ENCODE measurements at regions not wholly inside any gene's neighbourhood (a gene's known extent, or its start where the extent isn't known, plus 50 kb on each side); places are given as distances from the start of the nearest gene placed in this dataset.

- DNase-seq (no peak), ATAC-seq (no peak)
- Histone ChIP-seq H3K4me3 (no peak overlapping the region), H3K27ac (no peak overlapping the region), H3K27me3 (no peaks in the 10 kb centered on the region), H3K36me3 (replicated peaks in 1 of 2; ENCODE audit: insufficient read depth in 1 of 2, low read depth in 2 of 2) (no peaks in the 10 kb centered on the region), H3K4me1 (no peaks in the 10 kb centered on the region), H3K9me3 (no peaks in the 10 kb centered on the region)
- TF ChIP-seq, protein P1, sequence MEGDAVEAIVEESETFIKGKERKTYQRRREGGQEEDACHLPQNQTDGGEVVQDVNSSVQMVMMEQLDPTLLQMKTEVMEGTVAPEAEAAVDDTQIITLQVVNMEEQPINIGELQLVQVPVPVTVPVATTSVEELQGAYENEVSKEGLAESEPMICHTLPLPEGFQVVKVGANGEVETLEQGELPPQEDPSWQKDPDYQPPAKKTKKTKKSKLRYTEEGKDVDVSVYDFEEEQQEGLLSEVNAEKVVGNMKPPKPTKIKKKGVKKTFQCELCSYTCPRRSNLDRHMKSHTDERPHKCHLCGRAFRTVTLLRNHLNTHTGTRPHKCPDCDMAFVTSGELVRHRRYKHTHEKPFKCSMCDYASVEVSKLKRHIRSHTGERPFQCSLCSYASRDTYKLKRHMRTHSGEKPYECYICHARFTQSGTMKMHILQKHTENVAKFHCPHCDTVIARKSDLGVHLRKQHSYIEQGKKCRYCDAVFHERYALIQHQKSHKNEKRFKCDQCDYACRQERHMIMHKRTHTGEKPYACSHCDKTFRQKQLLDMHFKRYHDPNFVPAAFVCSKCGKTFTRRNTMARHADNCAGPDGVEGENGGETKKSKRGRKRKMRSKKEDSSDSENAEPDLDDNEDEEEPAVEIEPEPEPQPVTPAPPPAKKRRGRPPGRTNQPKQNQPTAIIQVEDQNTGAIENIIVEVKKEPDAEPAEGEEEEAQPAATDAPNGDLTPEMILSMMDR (IDR thresholded peaks at IDR 0.05): no peak
- TF ChIP-seq POLR2A (IDR thresholded peaks at IDR 0.05): no peak
- intact Hi-C loops (cut with DNase I): no loop called here
- 75 to 78% methylated on average over 3 of the region's 3 CpGs for WGBS, 2 donors
Observed at GRCh38 chr9:7965063-7965462, 165.5 kb upstream of the DMAC1 start.

- no peak for TF ChIP-seq POLR2A (IDR thresholded peaks at IDR 0.05)
- TF ChIP-seq, protein P1 (IDR thresholded peaks at IDR 0.05): no peak
- Histone ChIP-seq H3K36me3 (replicated peaks in 1 of 2; ENCODE audit: insufficient read depth in 1 of 2, low read depth in 2 of 2) (no peaks in the 10 kb centered on the region), H3K27me3 (no peaks in the 10 kb centered on the region), H3K27ac (no peak overlapping the region), H3K4me1 (no peaks in the 10 kb centered on the region), H3K4me3 (no peak overlapping the region), H3K9me3 (no peaks in the 10 kb centered on the region)
- 47 to 52% methylated on average over 5 of the region's 5 CpGs for WGBS, 2 donors
- intact Hi-C loops (cut with DNase I): no loop called here
- no peak for ATAC-seq
- DNase-seq: no peak
Observed at GRCh38 chr9:7963026-7963425, 163.4 kb upstream of the DMAC1 start.

GRCh38 chr9:7961076-7961475, 161.5 kb upstream of the DMAC1 start:
- ATAC-seq (no peak), DNase-seq (no peak)
- Histone ChIP-seq H3K36me3 (replicated peaks in 1 of 2; ENCODE audit: insufficient read depth in 1 of 2, low read depth in 2 of 2) (no peaks in the 10 kb centered on the region), H3K27ac (no peak overlapping the region), H3K27me3 (no peaks in the 10 kb centered on the region), H3K9me3 (no peaks in the 10 kb centered on the region), H3K4me1 (no peaks in the 10 kb centered on the region), H3K4me3 (no peak overlapping the region)
- intact Hi-C loops (cut with DNase I): no loop called here
- 67 to 68% methylated on average over 3 of the region's 3 CpGs for WGBS, 2 donors
- TF ChIP-seq, protein P1 (IDR thresholded peaks at IDR 0.05): no peak
- no peak for TF ChIP-seq POLR2A (IDR thresholded peaks at IDR 0.05)

DNA sequence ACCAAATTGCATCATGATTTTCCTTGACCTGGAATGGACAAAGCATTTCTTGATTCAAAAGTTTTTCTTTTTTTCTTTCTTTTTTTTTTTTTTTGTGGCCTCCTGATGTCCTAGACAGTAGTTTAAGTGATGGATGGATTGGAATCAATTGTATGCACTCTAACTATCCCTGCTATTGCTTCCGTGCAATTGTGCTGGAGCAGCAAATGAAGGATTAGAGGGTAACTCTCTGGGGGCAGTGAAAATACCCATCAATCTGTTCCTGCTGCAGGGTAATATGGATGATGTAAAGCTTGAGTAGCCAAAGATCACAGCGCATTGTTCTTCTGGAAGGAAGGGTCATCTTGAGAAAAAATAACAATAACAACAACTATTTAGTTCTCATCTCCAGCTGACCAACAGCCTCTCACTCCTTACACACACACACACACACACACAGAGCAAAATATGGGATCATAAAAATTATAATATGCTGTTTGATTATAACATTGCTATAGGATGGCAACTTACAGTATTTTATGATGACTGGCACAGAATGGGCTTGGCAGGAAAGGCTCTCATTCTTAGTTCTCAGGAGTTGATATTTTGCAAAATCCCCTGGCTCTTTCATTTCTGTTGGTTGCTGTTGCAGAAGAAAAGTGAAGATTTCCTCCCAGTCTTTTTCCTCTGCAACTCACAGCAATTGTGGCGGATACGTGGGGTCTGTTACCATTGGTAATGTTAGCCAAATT, 160.9 kb upstream of the DMAC1 start:
- H3K36me3 ChIP-seq (replicated peaks in 1 of 2; ENCODE audit: insufficient read depth in 1 of 2, low read depth in 2 of 2): no peaks in the 10 kb centered on the region
- 90% methylated on average over 4 of the region's 4 CpGs for WGBS, 2 donors
- no peak overlapping the region for H3K4me3 ChIP-seq
- H3K27me3 ChIP-seq: no peaks in the 10 kb centered on the region
- ATAC-seq (no peak), DNase-seq (no peak)
- no peaks in the 10 kb centered on the region for H3K9me3 ChIP-seq
- H3K4me1 ChIP-seq: no peaks in the 10 kb centered on the region
- no peak for TF ChIP-seq POLR2A (IDR thresholded peaks at IDR 0.05)
- TF ChIP-seq, protein P1 (IDR thresholded peaks at IDR 0.05): no peak
- H3K27ac ChIP-seq: no peak overlapping the region
- intact Hi-C loops (cut with DNase I): no loop called here

GRCh38 chr9:7957803-7958202, 158.2 kb upstream of the DMAC1 start:
- WGBS, 2 donors: 67 to 74% methylated on average over 2 of the region's 2 CpGs

More at GRCh38 chr9:7957803-7958202, 158.2 kb upstream of the DMAC1 start:
- TF ChIP-seq, protein P1 (IDR thresholded peaks at IDR 0.05): no peak
- no peak for TF ChIP-seq POLR2A (IDR thresholded peaks at IDR 0.05)
- no peak for DNase-seq
- Histone ChIP-seq H3K9me3 (no peaks in the 10 kb centered on the region), H3K4me1 (no peaks in the 10 kb centered on the region), H3K4me3 (no peak overlapping the region), H3K27me3 (no peaks in the 10 kb centered on the region), H3K27ac (no peak overlapping the region), H3K36me3 (replicated peaks in 1 of 2; ENCODE audit: insufficient read depth in 1 of 2, low read depth in 2 of 2) (no peaks in the 10 kb centered on the region)
- intact Hi-C loops (cut with DNase I): no loop called here
- no peak for ATAC-seq

All from body of pancreas (tissue), 4 donors.